Stimulated activated CD4-positive, alpha-beta T cell treated with anti-CD3 and anti-CD28 coated beads, Interleukin-15, amount 100 ng/mL, for 24 hours (primary cell): ENCODE measurements at regions not wholly inside any gene's neighbourhood (a gene's known extent, or its start where the extent isn't known, plus 50 kb on each side); places are given as distances from the start of the nearest gene placed in this dataset.

Source experiments
- DNase-seq: peaks from one replicate; pipeline ENCODE4 v3.0.0-alpha.2; 2020

DNA sequence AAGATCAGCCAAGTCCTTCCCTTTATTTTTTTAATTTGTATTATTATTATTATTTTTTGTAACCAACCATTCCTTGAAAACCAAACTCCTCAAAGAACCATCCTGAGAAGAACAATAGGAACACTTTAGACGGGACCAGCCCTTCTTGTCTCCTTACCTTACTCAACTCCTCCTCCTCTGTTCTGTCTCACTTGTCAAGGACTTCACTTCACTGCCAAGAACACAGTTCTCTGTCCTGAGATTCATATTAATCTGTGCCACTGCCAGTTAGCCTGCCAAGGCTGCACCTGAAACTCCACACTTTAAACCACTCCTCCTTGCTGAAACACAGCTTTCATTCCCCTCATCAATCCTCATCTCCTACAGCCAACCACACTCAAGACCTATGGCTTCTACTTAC lies 73.8 kb upstream of the ATP1A1 start:
- DNase-seq = no peak

DNA sequence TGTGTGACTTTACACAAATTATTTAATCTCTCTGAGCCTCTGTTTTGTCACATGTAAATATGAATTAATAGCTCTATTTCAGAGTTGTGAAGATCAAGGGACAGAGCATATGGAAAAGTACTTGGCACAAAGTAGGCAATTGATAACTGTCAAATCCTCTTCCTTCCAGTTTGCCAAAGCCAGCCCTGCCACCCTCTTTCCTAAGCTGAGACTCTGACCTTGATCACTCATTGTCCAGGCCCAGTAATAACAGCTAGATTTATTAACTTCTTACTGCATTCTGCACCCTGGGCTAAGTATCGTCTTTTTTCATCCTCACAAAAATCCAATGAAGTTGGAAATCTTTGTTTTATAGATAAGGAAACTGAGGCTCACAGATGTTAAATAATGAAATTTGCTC lies 70.8 kb upstream of the ATP1A1 start:
- no peak for DNase-seq

DNA sequence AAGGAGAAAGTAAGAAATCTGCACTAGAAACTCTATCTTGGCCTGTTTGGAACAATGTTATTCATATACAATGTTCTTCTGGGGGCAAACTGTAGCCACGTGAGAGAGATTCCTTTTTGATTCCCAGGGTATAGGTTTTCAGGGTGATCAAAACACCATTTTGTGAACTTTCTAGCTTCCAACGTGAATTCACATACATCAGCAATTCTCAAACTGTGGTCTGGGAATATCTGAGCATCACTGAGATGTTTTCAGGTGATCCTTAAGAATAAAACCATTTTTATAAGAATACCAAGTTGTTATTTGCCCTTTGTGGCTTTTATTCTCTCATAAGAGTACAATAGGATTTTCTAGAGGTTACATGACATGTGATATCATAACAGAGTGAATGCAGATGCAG lies 66.9 kb upstream of the ATP1A1 start:
- no peak for DNase-seq

DNA sequence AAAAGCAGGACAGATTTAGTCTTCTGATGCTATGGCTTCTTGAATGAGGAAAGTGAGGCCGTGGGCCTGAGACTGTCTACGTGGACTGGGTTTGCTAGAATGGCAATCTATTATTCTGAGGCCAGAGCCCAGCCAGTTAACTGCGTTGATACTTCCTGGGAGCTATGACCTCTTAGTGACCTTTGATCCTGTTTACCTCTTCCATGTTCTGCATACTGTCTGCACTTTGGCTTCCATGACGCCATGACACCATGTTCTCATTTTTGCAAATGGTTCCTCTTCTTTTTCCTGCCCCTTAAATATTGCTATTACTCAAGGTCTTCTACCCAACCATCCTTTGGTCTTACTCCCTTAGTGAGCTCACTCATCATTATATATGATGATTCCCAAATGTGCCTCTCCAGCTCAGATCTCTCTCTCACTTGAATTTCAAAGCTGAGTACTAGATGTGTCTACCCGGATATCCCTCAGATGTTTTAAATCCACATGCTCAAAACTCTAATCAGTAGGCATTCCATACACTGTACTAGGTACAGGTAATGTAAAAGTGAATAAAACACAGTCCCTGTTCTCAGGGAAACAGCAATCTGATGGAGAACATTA lies 66.1 kb upstream of the ATP1A1 start:
- no peak for DNase-seq

DNA sequence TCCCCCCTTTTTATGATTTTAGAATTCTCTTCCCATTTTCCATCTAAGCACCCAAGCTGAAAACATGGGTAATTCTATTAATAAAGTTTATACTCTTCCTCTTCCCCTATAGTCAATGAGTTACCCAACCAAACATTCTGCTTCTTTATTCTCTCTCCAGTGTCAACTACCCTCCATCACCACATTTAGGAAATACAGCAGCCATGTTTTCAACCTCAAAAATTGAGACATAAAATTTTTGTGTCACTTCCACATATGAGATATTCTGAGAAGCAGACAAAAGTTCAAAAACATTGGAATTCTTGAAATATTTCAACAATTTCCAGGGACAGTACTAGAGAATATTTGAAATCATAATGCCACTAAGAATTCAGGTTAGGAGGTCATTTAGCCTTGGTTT lies 64.8 kb upstream of the ATP1A1 start:
- no peak for DNase-seq

DNA sequence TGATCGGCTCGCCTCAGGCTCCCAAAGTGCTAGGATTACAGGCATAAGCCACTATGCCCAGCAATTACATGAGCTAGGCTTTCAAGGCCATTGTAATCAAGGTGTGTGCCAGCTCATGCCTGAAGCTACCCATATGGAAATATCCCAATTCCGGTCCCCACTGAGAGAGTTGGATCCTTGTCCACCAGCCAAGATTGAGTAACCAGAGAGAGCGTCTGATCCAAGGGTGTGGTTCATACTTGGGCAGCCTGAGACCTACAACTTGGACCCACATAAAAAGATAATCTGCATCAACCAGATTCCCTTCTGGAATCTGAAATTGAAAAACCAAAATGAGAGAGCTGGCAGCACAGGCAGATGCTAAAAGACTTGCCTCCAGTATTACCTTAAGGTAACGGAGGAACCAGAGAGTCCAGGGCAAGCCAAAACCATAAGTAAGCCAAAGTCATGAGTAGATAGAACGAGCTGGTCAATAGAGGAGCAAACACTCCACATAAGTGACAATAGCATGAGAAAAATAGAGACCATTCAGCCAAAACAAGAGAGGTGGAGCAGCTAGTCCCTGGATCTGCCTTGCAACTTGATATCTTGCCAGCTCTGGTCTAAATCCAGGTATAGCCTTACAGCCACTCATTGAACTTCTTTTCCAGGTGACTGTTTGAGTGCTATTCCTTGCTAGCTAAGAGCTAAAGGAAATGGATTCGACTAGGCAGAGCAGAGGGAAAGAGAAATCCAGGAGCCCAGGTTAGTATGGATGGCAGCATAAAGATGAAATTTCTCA lies 63.8 kb upstream of the ATP1A1 start:
- DNase-seq = no peak

DNA sequence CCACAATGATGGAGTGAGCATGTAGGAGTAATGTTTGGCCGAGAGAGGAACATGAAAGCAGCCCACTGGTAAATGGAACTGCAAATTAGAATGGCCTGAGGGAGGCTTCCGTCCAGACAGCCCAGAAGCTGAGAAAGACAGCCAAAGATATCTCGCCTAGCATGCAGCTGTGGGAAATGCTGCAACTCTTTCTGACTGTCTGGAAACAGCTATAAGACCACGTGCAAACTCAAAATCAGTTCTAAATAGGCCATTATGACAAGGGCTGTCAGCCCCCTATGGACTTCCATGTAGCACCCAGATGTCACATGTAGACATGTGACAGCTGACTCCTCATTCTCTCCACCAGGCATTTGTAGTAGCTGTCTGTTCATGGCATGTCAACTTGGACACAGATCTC lies 62.9 kb upstream of the ATP1A1 start:
- no peak for DNase-seq

DNA sequence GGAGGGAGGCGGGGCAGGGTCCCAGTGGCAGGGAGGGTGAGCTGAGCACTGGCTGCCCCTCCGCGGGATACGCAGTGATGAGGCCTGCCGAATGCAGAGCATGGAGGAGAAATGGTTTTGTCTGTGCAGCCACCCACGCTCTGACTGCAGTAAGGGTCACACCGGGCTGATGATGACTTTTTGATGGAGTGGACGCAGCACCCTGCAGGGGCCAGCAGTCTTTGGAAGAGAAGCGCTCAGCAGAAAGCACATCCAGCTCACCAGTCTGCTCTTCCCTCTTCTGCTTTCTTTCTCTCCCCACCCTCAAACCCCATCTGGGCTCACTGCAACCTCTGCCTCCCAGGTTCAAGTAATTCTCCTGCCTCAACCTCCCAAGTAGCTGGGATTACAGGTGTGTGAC lies 61.9 kb upstream of the ATP1A1 start:
- no peak for DNase-seq

DNA sequence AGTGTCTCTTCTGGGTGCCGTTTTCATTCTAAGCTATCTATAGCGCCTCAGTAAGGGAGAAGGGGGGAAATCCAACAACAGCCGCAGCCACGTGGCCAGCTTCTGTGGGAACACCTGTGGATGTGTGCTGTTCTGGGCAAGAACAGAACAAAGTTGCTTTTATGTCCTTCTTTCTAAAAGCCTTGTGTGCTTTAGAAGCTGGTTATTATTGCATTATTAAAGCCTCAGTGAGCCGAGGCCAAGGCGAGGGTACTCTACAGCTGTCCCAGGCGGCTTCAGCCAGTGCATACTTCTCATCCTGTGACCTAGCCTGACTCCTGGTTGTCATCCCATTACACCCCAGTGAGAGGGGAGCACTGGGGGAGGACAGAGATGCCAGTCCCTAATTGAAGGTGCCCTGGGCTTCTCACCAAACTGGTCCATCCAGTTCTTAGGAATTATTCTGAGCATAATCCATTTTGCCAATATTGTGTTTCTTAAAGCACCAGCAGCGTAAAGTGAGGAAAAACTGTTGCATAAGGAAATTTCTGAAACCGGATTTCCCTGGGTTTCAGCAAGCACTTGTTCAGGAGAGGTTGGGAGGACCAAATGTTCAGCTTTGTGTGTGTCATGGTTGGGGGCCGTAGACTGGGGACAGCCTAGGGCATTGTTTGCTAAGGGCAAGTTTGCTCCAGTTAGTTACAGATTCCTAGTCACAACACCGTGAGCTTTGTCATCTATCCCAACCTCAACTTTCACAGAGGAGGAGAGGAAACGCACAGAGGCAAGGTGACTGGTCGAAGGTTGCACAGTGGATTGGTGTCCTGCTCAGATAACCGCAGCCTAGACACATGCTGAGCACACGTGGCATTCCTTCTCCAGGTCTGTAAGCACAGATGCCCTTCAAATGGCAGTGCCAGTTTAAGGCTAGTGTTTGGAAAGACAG lies 61.0 kb upstream of the ATP1A1 start:
- DNase-seq = no peak

DNA sequence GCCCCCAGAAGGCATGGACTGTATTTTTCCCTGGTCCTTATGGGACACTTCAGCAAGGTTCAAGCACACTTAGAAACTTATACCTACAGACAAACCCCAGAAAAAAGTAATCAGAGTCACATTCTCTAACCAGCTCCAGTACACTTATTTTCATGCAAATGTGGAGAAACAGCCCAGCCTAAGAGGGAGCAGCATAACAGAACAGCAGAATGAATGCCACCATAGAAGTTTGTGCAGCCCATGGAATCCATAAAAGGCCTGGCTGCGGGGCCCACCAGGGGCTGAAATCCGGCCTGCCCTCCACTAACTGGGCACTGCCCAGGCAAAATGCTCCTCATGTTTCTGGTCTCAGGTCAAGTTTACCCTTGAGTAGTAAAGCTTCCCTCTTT lies 60.4 kb upstream of the ATP1A1 start:
- DNase-seq = no peak

DNA sequence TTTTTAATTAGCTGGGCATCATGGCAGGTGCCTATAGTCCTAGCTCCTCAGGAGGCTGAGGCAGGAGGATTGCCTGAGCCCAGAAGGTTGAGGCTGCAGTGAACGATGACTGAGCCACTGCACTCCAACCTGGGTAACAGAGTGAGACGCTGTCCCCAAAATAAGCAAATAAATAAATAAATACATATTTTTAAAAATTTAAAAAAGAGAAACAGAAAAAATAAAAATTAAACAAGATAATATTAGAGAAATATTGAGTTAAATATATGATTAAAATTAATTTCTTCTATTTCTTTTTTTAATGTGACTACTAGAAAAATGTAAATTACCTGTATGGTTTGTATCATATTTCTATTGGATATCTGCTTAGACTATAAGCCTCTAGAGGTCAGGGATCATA lies 59.3 kb upstream of the ATP1A1 start:
- DNase-seq = no peak

DNA sequence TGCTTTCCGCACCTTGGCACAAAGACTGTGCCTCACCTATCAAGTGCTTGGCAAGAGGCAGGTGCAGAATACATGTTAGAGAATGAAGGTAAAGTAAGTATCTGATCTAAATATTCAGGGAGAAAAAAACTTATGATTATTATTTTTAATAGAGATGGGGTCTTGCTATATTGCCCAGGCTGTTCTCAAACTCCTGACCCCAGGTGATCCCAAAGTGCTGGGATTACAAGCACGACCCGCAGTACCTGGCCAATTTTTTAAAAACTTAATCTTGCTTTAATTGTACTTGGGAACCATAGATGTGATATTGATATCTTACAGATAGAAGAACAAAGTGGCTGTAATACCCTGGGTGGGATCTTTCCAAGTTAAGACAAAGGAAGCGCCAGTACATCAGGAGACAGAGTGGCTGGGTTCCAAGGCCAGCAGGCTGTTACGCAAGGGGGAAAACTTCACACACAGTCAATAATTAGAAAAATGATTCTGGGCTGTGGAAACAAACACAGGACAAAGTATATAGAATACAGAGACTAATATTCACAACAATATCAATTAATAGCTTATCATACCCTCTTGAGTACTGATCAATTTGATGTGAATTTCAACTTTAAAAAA lies 58.6 kb upstream of the ATP1A1 start:
- no peak for DNase-seq

DNA sequence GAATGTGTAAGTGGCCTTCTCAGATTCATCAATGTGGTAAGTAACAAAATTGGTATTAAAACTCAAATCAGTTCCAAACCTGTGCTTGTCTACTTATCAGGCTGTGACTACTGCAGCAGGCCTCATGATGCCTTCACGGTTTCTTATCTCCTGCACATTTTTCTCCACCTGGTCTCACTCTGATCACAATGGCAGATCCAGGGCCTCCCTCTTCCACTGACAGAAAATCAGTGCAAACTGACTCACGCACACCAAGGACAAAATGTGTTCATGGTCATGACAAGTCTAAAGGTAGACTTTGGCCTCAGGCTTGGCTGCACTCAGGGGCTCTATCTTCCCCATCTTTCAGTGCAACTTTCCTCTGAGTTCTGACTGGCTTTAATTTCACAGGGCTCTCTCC lies 56.7 kb upstream of the ATP1A1 start:
- DNase-seq = no peak

DNA sequence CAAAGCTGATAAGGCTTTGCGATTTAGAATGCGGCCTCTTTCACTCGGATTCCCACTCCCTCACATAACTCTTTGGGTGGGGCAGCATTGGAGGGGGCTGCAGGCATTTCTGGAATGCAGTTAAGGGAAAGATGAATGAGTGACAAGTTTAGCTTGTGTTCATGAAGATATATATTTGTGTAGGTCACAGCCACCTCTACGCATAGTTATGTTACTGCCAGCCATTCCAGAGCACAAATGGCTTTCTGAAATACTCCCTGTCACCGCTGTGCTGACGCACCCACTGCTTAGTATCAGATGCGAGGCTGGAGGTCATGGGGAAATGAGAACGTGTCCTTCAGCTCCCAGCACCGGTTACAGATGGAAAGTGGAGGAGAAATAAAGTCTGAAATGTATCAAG lies 54.1 kb upstream of the ATP1A1 start:
- no peak for DNase-seq

DNA sequence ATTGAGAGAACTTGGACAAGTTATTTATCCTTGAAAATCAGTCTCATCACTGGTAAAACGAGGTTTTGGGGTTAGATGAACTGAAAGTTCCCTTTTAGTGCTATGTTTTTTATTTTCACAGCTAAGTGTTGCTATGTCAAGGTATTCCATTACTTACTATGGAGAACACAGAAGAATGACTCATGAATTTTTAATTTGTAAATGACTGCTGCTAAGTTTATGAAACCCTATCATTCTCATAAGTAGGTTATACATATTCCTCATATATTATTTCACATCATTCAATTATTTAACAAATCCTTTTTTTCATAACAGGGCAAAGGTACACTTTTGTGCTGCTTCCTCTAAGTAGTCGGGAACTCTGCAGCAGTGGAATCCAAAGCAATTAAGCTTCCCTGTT lies 52.2 kb upstream of the ATP1A1 start:
- DNase-seq = no peak

DNA sequence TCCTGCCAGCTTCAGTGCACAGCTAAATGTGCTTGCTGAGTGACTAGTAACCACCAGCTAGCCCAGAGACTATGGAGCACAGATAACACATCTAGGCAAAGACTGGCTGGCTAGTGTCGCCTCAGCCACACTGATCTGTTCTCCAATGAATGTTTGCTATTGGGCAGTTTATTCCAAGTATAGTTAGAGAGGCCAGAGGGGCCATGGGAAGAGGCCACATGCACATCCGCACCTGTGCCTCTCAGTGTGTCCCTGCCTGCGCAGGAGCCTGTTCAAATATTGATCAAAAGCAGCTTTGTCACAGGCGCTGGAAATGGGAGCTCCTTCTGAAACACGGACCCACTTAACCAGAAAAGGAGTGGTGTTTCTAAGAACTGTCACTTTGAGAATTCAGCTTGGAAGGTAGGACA lies 51.3 kb upstream of the ATP1A1 start:
- no peak for DNase-seq

DNA sequence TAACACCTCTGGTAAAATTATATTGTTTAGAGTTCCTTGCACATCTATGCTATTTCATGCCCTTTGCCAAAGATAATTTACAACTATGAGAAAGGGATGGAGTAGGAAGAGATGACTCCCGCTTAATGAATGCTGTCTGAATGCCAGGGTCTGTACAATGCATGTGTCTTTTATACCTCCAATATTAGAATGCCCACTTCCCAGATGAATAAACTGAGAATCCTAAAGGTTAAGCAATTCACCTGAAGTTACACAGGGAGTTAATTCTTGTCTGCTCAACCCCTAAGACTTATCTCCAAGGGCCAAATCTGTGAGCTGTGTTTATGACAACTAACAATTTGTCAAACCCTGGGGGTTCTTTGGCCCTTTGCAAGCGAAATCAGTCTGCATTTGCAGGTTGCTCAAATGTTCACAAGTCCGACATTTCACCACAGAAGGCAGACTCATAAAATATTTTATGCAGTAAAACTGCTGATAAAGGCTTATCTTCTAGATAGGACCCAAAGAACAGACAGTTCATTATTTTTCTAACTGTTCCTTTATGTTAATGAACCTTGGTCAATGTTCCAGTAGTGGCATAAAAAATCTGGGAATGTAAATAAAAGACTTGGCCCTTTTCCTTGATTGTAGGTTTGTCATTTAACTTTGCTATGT lies 50.2 kb upstream of the ATP1A1 start:
- DNase-seq = no peak
